GM21723 (cell line): ENCODE measurements at regions not wholly inside any gene's neighbourhood (a gene's known extent, or its start where the extent isn't known, plus 50 kb on each side); places are given as distances from the start of the nearest gene placed in this dataset.
"Not testable (repeated sequence)": the region's sequence is repeated elsewhere in the genome, so short reads cannot be mapped to it uniquely, and the experiment has no call there.

Experiments
- ATAC-seq: cut with Tn5 transposase; IDR thresholded peaks from one replicate; pipeline ENCODE4 v1.9.1; 2021; ENCODE audit warnings: mild to moderate bottlenecking, moderate library complexity; ENCODE audit not compliant: unreplicated experiment

- no peak for ATAC-seq
These were observed 173.6 kb downstream of the IRF8 start for GRCh38 chr16:86072328-86073102.

GRCh38 chr16:86073103-86073625 lies 174.2 kb downstream of the IRF8 start:
- ATAC-seq, result no peak

GRCh38 chr16:86073763-86074493 lies 175.0 kb downstream of the IRF8 start:
- ATAC-seq, result no peak

GRCh38 chr16:86074651-86075487 lies 175.9 kb downstream of the IRF8 start:
- ATAC-seq, result no peak

GRCh38 chr16:86075488-86075785 lies 176.5 kb downstream of the IRF8 start:
- ATAC-seq, result no peak

- ATAC-seq, result no peak
These were observed 177.0 kb downstream of the IRF8 start for GRCh38 chr16:86075839-86076440.

GRCh38 chr16:86076606-86077005 lies 177.6 kb downstream of the IRF8 start:
- no peak for ATAC-seq

GRCh38 chr16:86077243-86077940 lies 178.4 kb downstream of the IRF8 start:
- ATAC-seq, result no peak

- ATAC-seq, result no peak
These were observed 179.2 kb downstream of the IRF8 start for GRCh38 chr16:86078121-86078600.

GRCh38 chr16:86078711-86079110 lies 179.7 kb downstream of the IRF8 start:
- not testable (repeated sequence) for ATAC-seq

GRCh38 chr16:86079255-86079885 lies 180.4 kb downstream of the IRF8 start:
- no peak for ATAC-seq

GRCh38 chr16:86080131-86080875 lies 181.3 kb downstream of the IRF8 start:
- ATAC-seq, result no peak

GRCh38 chr16:86080982-86081381 lies 182.0 kb downstream of the IRF8 start:
- ATAC-seq, result no peak

- ATAC-seq, result no peak
These were observed 183.6 kb downstream of the IRF8 start for GRCh38 chr16:86082418-86083030.

GRCh38 chr16:86083382-86084002 lies 184.5 kb downstream of the IRF8 start:
- no peak for ATAC-seq

GRCh38 chr16:86085161-86085611 lies 186.2 kb downstream of the IRF8 start:
- ATAC-seq, result no peak

- no peak for ATAC-seq
These were observed 186.8 kb downstream of the IRF8 start for GRCh38 chr16:86085795-86086194.

- no peak for ATAC-seq
These were observed 187.5 kb downstream of the IRF8 start for GRCh38 chr16:86086471-86086870.
